GM12878 (cell line): ENCODE measurements at regions not wholly inside any gene's neighbourhood (a gene's known extent, or its start where the extent isn't known, plus 50 kb on each side); places are given as distances from the start of the nearest gene placed in this dataset.

Experiments used
- ATAC-seq: fragments of 200-7000 bp; cut with Tn5 transposase; 3 replicates; pipeline ENCODE4 v1.9.1; 2020; ENCODE audit warnings: mild to moderate bottlenecking, moderate library complexity
- BruUV-seq: library from RNA; stranded (reverse); fragments of 400-500 nt; replicated peaks from 2 replicates; lab custom pipeline; 2021; lab: Mats Ljungman, UMichigan
- CTCF ChIA-PET: fragments of 300-600 bp; sonication (Branson Sonifier 250); formaldehyde crosslinking; extraction: SDS; loops from one replicate; lab custom pipeline; 2021; ENCODE audit warnings: inconsistent platforms; lab: Yijun Ruan, JAX
- POLR2A ChIA-PET: fragments of 350-600 bp; formaldehyde crosslinking; extraction: SDS; loops from one replicate; lab custom pipeline; 2021; ENCODE audit warnings: inconsistent platforms; lab: Charles Lee
- RAD21 ChIA-PET: fragments of 300-600 bp; sonication (Branson Sonifier 250); formaldehyde crosslinking; loops from one replicate; lab custom pipeline; 2023; ENCODE audit warnings: antibody characterized with exemption; ENCODE audit not compliant: unreplicated experiment; lab: Charles Lee
- SMC1A ChIA-PET: fragments of 300-600 bp; sonication (Branson Sonifier 250); formaldehyde crosslinking; loops from one replicate; lab custom pipeline; 2023; ENCODE audit not compliant: unreplicated experiment, uncharacterized antibody; lab: Charles Lee
- DNase-seq: peaks from one replicate; pipeline ENCODE4 v3.0.0-alpha.2; 2011; ENCODE audit warnings: low read depth, low spot score
- FAIRE-seq: peaks from 3 replicates; lab custom pipeline; 2011; peaks lifted over from hg19 to GRCh38; lab: Jason Lieb, UNC
- H2AFZ ChIP-seq: 2 replicates; pipeline ENCODE4 v1.6.0; 2011; ENCODE audit warnings: low read depth, low read length, control low read depth; ENCODE audit not compliant: control insufficient read depth
- H3K27ac ChIP-seq: 2 replicates; pipeline ENCODE4 v1.5.1; 2011; ENCODE audit warnings: control low read depth; ENCODE audit not compliant: control insufficient read depth, insufficient read depth
- H3K27me3 ChIP-seq, 2 experiments: replicated peaks in 1 of 2; 2 replicates each; pipeline versions ENCODE4 v1.6.0 to v1.6.1; 2011; ENCODE audit warnings: low read length in 1 of 2; ENCODE audit not compliant: control insufficient read depth in 2 of 2, insufficient read depth in 2 of 2
- H3K36me3 ChIP-seq, 2 experiments: 2 replicates each; pipeline ENCODE4 v1.5.1; 2011; ENCODE audit warnings: low read length in 1 of 2; ENCODE audit not compliant: control insufficient read depth in 2 of 2, insufficient read depth in 2 of 2
- H3K4me1 ChIP-seq: 2 replicates; pipeline ENCODE4 v1.6.1; 2011; ENCODE audit warnings: mild to moderate bottlenecking, low read length, moderate library complexity, mixed read lengths; ENCODE audit not compliant: control insufficient read depth, insufficient read depth
- H3K4me2 ChIP-seq: 2 replicates; pipeline ENCODE4 v1.6.0; 2011; ENCODE audit warnings: control low read depth; ENCODE audit not compliant: control insufficient read depth, insufficient read depth
- H3K4me3 ChIP-seq: fragments of 200-600 bp; sonication (generic); 2 replicates; pipeline ENCODE4 v1.5.1; 2016
- H3K79me2 ChIP-seq: 2 replicates; pipeline ENCODE4 v1.6.0; 2011; ENCODE audit warnings: low read length; ENCODE audit not compliant: control insufficient read depth, insufficient read depth
- H3K9ac ChIP-seq: 2 replicates; pipeline ENCODE4 v1.8.0; 2011; ENCODE audit warnings: low read length, control low read depth, mixed read lengths; ENCODE audit not compliant: control insufficient read depth, insufficient read depth
- H3K9me3 ChIP-seq: replicated peaks from 3 replicates; pipeline ENCODE4 v1.5.1; 2011; ENCODE audit warnings: mild to moderate bottlenecking, low read length; ENCODE audit not compliant: control insufficient read depth, insufficient read depth
- H4K20me1 ChIP-seq: 2 replicates; pipeline ENCODE4 v1.6.0; 2011; ENCODE audit not compliant: control insufficient read depth, insufficient read depth
- EED ChIP-seq: sonication (generic); IDR thresholded peaks from 2 replicates; pipeline ENCODE4 v1.6.1; 2016; ENCODE audit warnings: antibody characterized with exemption, low read depth
- GABPA ChIP-seq: IDR thresholded peaks from 2 replicates; pipeline ENCODE4 v1.6.1; 2014; ENCODE audit warnings: antibody characterized with exemption, low read depth, mild to moderate bottlenecking, inconsistent platforms
- REST ChIP-seq: IDR thresholded peaks from 2 replicates; pipeline ENCODE4 v1.6.1; 2012; ENCODE audit warnings: mild to moderate bottlenecking, low read depth, low read length
- STAT3 ChIP-seq: IDR thresholded peaks from 2 replicates; pipeline ENCODE4 v1.6.1; 2011; ENCODE audit warnings: low read depth, low read length, improper control_type of control experiment
- USF2 ChIP-seq: IDR thresholded peaks from 2 replicates; pipeline ENCODE4 v1.6.1; 2011; ENCODE audit warnings: low read depth, low read length, improper control_type of control experiment, borderline replicate concordance
- ZBTB40 ChIP-seq: fragments of 450-650 bp; IDR thresholded peaks from 2 replicates; pipeline ENCODE4 v1.6.1; 2016; ENCODE audit warnings: mild to moderate bottlenecking, moderate library complexity, borderline replicate concordance
- ZNF384 ChIP-seq: IDR thresholded peaks from 2 replicates; pipeline ENCODE4 v1.6.1; 2012; ENCODE audit warnings: low read depth, mild to moderate bottlenecking, low read length, improper control_type of control experiment, borderline replicate concordance
- in situ Hi-C: fragments of 300-500 bp; cut with MboI; formaldehyde crosslinking; loops from 9 replicates; pipeline ENCODE4 v1.14.3; 2018; ENCODE audit warnings: mixed read lengths
- intact Hi-C: fragments of 100-400 bp; cut with micrococcal nuclease; formaldehyde crosslinking; loops from one replicate; pipeline ENCODE4 v1.14.2; 2022; ENCODE audit not compliant: unreplicated experiment
- TF ChIP-seq, protein P1 (sequence below): fragments of 450-650 bp; IDR thresholded peaks from 2 replicates; pipeline ENCODE4 v1.6.1; 2017; ENCODE audit warnings: borderline replicate concordance
- TF ChIP-seq, protein P2 (sequence below): IDR thresholded peaks from 2 replicates; pipeline ENCODE4 v1.6.1; 2012; ENCODE audit warnings: improper control_type of control experiment, low read depth, low read length; ENCODE audit not compliant: insufficient replicate concordance

GRCh38 chr10:44809647-44810046 lies 101.5 kb upstream of the TMEM72 start:
- no peak for ATAC-seq
- ChIA-PET POLR2A (no interaction called here), CTCF (no interaction called here), RAD21 (no interaction called here), SMC1A (no interaction called here)
- in situ Hi-C loops = no loop called here
- Histone ChIP-seq H3K36me3 (no peaks in the 10 kb centered on the region), H3K27ac (no peak overlapping the region), H3K27me3 (no peaks in the 10 kb centered on the region; a peak in 1 of 4 replicates), H3K4me2 (no peak overlapping the region), H3K9ac (no peak overlapping the region), H4K20me1 (no peaks in the 10 kb centered on the region), H3K9me3 (no peaks in the 10 kb centered on the region), H3K79me2 (no peaks in the 10 kb centered on the region), H3K4me3 (no peak overlapping the region), H3K4me1 (no peaks in the 10 kb centered on the region), H2AFZ (no peak overlapping the region)
- DNase-seq = no peak
- FAIRE-seq = no peak
- intact Hi-C loops = no loop called here
- BruUV-seq = no TSS peak
- TF ChIP-seq USF2 (no peak), STAT3 (no peak), EED (no peak), ZBTB40 (no peak), ZNF384 (no peak), GABPA (no peak), REST (no peak)
- TF ChIP-seq, protein P1, sequence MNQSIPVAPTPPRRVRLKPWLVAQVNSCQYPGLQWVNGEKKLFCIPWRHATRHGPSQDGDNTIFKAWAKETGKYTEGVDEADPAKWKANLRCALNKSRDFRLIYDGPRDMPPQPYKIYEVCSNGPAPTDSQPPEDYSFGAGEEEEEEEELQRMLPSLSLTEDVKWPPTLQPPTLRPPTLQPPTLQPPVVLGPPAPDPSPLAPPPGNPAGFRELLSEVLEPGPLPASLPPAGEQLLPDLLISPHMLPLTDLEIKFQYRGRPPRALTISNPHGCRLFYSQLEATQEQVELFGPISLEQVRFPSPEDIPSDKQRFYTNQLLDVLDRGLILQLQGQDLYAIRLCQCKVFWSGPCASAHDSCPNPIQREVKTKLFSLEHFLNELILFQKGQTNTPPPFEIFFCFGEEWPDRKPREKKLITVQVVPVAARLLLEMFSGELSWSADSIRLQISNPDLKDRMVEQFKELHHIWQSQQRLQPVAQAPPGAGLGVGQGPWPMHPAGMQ = no peak
- TF ChIP-seq, protein P2, sequence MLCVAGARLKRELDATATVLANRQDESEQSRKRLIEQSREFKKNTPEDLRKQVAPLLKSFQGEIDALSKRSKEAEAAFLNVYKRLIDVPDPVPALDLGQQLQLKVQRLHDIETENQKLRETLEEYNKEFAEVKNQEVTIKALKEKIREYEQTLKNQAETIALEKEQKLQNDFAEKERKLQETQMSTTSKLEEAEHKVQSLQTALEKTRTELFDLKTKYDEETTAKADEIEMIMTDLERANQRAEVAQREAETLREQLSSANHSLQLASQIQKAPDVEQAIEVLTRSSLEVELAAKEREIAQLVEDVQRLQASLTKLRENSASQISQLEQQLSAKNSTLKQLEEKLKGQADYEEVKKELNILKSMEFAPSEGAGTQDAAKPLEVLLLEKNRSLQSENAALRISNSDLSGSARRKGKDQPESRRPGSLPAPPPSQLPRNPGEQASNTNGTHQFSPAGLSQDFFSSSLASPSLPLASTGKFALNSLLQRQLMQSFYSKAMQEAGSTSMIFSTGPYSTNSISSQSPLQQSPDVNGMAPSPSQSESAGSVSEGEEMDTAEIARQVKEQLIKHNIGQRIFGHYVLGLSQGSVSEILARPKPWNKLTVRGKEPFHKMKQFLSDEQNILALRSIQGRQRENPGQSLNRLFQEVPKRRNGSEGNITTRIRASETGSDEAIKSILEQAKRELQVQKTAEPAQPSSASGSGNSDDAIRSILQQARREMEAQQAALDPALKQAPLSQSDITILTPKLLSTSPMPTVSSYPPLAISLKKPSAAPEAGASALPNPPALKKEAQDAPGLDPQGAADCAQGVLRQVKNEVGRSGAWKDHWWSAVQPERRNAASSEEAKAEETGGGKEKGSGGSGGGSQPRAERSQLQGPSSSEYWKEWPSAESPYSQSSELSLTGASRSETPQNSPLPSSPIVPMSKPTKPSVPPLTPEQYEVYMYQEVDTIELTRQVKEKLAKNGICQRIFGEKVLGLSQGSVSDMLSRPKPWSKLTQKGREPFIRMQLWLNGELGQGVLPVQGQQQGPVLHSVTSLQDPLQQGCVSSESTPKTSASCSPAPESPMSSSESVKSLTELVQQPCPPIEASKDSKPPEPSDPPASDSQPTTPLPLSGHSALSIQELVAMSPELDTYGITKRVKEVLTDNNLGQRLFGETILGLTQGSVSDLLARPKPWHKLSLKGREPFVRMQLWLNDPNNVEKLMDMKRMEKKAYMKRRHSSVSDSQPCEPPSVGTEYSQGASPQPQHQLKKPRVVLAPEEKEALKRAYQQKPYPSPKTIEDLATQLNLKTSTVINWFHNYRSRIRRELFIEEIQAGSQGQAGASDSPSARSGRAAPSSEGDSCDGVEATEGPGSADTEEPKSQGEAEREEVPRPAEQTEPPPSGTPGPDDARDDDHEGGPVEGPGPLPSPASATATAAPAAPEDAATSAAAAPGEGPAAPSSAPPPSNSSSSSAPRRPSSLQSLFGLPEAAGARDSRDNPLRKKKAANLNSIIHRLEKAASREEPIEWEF = no peak
